ENCODE measurements at regions not wholly inside any gene's neighbourhood (a gene's known extent, or its start where the extent isn't known, plus 50 kb on each side); places are given as distances from the start of the nearest gene placed in this dataset.

GRCh38 chrX:38993500-38993899 is 192.2 kb downstream of the MID1IP1 start:
- no peak for TF ChIP-seq CTCF (IDR thresholded peaks at IDR 0.05)
- TF ChIP-seq POLR2AphosphoS5 (IDR thresholded peaks at IDR 0.05), result no peak
